C4-2B (cell line): ENCODE measurements at regions not wholly inside any gene's neighbourhood (a gene's known extent, or its start where the extent isn't known, plus 50 kb on each side); places are given as distances from the start of the nearest gene placed in this dataset.

ENCODE experiments used
- CTCF ChIP-seq: fragments of 450-650 bp; conservative IDR thresholded peaks from 2 replicates; pipeline ENCODE4 v1.5.1; 2017; ENCODE audit warnings: mild to moderate bottlenecking
- ZFX ChIP-seq: fragments of 450-650 bp; IDR thresholded peaks from 2 replicates; pipeline ENCODE4 v1.6.1; 2017

- TF ChIP-seq CTCF (no peak), ZFX (no peak)
Measured at GRCh38 chr5:74152136-74152535, 488.4 kb downstream of the ENC1 start.
